ENCODE measurements at regions not wholly inside any gene's neighbourhood (a gene's known extent, or its start where the extent isn't known, plus 50 kb on each side); places are given as distances from the start of the nearest gene placed in this dataset.

DNA sequence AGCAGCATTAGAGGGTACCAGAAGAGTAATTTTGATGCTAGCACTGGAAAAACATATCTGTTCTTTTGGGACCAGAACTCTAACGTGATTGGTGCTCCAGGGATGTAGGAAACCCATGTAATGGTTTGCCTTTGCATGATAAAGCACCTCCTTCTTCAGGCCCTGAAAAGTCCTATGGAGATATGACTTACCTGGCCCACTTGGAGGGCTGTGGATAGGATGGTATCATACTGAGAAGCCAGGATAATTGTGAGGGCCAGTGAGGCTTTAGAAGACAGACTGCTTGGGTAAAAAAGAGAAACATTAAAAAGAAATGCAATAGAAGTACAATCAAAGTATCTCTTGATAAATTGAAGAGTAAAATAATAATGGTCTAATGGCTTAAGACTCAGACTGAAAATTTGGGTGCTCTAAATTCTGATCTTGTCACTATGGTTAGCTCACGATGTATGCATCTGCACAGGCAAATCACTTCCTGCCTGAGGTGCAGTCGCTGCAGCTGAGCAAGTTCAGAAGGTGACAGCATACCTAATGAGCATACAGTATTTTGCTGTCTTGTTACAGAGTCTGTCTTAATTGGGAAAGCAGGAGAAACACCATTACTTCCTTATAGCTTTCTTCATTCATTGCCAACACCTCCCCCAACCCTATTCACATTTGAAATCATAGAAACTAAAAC, 371.5 kb downstream of the NUP35 start:
- ChIA-PET CTCF (no interaction called here), POLR2A (no interaction called here)
- peaks cover 3% of the 10 kb centered on the region for H3K9me3 Mint-ChIP-seq (ENCODE audit: low read depth)
- DNase-seq (no peak), ATAC-seq (no peak)
- H3K4me1 Mint-ChIP-seq = no peaks in the 10 kb centered on the region
- intact Hi-C loops (cut with DNase I, micrococcal nuclease) = no loop called here
- H3K27ac Mint-ChIP-seq = no peak overlapping the region
- no peaks in the 10 kb centered on the region for H3K36me3 Mint-ChIP-seq (ENCODE audit: low read depth)
- H3K27me3 Mint-ChIP-seq = no peaks in the 10 kb centered on the region
- H3K4me3 Mint-ChIP-seq = no peak overlapping the region

DNA sequence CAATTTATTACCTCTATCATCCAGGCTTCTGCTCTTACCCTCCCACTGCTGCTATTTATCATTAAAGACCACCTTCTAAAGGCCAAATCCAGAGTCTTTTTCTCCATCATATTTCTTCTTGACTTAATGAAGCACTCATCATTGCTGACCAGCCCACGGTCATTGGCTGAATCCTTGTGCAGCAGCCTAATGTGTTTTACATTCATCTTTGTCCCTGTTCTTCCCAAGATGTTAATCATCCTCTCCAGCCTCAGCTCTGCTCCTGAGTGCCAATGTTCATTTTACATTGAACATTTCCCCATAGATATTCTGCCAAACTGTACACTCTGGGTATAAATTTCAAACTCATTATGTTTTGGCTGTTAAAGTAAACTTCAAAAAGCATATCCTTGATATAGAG, 373.6 kb downstream of the NUP35 start:
- Mint-ChIP-seq H3K36me3 (ENCODE audit: low read depth) (no peaks in the 10 kb centered on the region), H3K27me3 (no peaks in the 10 kb centered on the region), H3K4me1 (no peaks in the 10 kb centered on the region), H3K9me3 (ENCODE audit: low read depth) (peaks cover 6% of the 10 kb centered on the region), H3K4me3 (no peak overlapping the region), H3K27ac (no peak overlapping the region)
- POLR2A ChIA-PET = no interaction called here
- DNase-seq = no peak
- no peak for ATAC-seq
- intact Hi-C loops (cut with DNase I, micrococcal nuclease) = no loop called here
- CTCF ChIA-PET = no interaction called here

DNA sequence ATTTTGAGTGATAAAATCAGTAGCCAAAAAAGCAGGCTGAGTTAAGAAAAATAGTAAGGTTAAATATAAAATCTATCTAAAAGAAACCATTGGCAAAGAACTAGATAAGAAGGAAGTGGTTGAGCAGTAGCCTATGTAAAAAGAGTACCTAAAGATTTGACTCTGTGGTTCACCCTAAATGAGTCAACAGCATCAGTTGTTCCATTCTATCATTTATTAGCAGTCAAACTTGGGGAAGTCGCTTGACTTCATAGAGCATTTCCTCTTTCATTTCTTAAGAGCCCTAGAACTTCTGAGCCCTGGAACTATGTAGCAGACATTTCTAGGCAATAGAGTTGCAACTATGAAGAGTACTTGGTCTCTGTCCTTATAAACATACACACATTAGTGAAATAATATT, 381.7 kb downstream of the NUP35 start:
- ChIA-PET CTCF (no interaction called here), POLR2A (no interaction called here)
- no peak overlapping the region for H3K27ac Mint-ChIP-seq
- H3K27me3 Mint-ChIP-seq = no peaks in the 10 kb centered on the region
- DNase-seq = no peak
- peaks cover 31% of the 10 kb centered on the region for H3K9me3 Mint-ChIP-seq (ENCODE audit: low read depth)
- intact Hi-C loops (cut with DNase I, micrococcal nuclease) = no loop called here
- no peak for ATAC-seq
- no peak overlapping the region for H3K4me3 Mint-ChIP-seq
- H3K4me1 Mint-ChIP-seq = no peaks in the 10 kb centered on the region
- H3K36me3 Mint-ChIP-seq (ENCODE audit: low read depth) = no peaks in the 10 kb centered on the region

DNA sequence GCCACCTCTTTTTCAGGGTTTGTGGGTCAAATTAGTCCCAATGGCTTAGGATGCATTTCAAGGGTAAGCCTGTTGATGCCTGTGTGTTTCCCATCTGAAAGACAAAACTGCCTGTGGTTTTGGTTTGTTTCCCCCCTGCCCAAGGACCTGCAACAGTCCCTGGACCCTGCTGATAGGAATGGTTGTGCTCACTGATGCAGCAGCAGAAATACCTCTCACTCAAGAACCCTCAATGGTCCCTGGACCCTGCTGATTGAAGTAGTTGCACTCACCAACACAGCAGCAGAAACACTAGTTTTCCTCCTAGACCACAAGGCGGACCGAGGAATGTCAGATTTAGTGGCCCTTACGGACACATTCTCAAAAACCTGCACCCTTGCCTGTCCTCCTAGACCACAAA, 386.9 kb downstream of the NUP35 start:
- POLR2A ChIA-PET = no interaction called here
- no peaks in the 10 kb centered on the region for H3K27me3 Mint-ChIP-seq
- no peaks in the 10 kb centered on the region for H3K4me1 Mint-ChIP-seq
- peaks cover 18% of the 10 kb centered on the region for H3K9me3 Mint-ChIP-seq (ENCODE audit: low read depth)
- H3K4me3 Mint-ChIP-seq = no peak overlapping the region
- CTCF ChIA-PET = no interaction called here
- DNase-seq (no peak), ATAC-seq (no peak)
- no peak overlapping the region for H3K27ac Mint-ChIP-seq
- no peaks in the 10 kb centered on the region for H3K36me3 Mint-ChIP-seq (ENCODE audit: low read depth)
- intact Hi-C loops (cut with DNase I, micrococcal nuclease) = no loop called here

DNA sequence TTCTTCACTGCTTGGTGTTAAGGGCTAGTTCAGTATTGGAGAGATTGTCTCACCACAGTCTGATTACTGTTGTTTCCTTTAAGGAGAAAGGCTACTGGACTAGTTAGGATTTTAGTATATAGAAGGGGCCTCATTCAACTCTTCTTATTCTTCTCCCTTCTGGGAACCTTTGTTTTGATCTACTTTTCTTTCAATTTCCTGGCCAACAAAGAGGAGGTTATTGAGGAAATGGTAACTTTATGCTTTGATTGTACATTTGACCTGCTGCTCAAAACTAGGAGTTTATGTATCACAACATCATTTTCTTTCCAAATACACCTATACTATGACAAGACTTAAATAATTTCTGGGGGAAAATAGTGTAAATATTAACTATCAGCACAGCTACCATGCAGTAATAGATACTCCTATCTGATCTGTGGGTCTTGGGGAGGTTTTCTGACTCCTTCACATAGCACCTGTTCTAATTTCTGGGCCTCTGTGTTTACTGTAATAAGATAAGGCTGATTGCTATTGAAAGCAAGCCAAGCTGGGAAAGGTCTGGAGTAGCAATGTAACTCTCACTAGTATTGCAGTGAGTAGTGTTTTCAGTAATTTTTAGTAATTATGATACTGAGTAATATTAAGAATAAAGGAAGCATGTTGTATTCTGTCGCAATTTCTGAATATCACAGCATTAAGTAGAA, 395.3 kb downstream of the NUP35 start:
- intact Hi-C loops (cut with DNase I, micrococcal nuclease) = no loop called here
- Mint-ChIP-seq H3K4me1 (no peaks in the 10 kb centered on the region), H3K9me3 (ENCODE audit: low read depth) (peaks cover 6% of the 10 kb centered on the region), H3K27ac (no peak overlapping the region), H3K27me3 (no peaks in the 10 kb centered on the region), H3K4me3 (no peak overlapping the region), H3K36me3 (ENCODE audit: low read depth) (no peaks in the 10 kb centered on the region)
- no peak for DNase-seq
- no peak for ATAC-seq
- ChIA-PET POLR2A (no interaction called here), CTCF (no interaction called here)

DNA sequence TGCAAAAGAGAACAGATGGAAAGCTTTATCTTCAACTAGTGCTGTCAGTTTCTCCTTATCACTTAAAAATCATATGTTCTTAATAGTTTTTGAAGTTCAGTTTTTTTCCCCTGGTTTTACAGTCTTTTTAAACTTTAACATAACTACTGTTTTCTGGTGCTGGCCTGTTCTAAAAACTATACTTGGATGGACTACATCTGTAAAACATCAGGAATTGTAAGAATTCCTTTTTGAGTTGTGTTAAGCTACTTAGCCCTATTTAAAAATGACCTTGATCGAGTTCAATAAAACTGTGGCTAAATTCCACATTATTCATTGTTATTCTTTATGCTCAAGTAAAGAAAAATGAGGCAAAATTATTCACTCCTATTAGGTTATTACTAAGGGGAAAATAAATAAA, 397.7 kb downstream of the NUP35 start:
- Mint-ChIP-seq H3K9me3 (ENCODE audit: low read depth) (peaks cover 6% of the 10 kb centered on the region), H3K4me3 (no peak overlapping the region), H3K27me3 (no peaks in the 10 kb centered on the region), H3K36me3 (ENCODE audit: low read depth) (no peaks in the 10 kb centered on the region), H3K4me1 (no peaks in the 10 kb centered on the region), H3K27ac (no peak overlapping the region)
- ChIA-PET CTCF (no interaction called here), POLR2A (no interaction called here)
- intact Hi-C loops (cut with DNase I, micrococcal nuclease) = no loop called here
- no peak for DNase-seq
- no peak for ATAC-seq

DNA sequence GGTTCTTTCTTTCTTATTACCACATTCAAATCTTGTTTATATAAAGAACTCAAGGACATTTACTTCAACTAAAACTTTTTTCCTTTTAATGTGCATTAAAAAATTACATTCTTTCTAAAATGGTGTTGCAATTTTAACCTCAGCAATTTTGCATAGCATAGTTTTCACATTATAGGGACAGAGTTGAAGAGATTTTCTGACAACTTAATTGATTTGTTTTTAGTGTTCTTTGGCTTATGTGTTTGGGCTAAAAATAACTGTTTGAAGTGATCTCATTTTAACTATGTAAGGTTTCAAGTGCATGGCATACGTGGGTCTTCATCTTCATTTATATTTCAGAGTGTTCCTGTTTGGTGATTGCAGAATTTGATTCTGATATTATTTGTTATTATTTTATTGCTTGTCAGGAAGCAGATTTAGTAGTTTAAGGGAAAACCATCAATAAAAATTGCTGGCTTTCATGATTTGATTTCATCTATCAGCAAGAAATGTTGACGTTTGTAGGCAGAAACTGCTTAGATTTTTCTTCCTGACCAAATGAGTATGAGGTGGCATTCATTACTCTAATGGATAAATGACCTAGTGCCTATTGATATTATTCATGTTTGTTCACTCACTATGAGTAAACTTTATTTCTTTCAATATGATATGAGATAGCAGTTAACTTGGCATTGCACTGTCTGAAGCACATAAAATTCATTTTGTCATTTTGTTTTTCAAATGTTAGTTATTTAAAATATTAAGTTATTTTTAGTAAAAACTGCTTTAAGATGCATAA, 398.4 kb downstream of the NUP35 start:
- no peak for ATAC-seq
- peaks cover 10% of the 10 kb centered on the region for H3K9me3 Mint-ChIP-seq (ENCODE audit: low read depth)
- H3K4me1 Mint-ChIP-seq = no peaks in the 10 kb centered on the region
- CTCF ChIA-PET = no interaction called here
- H3K36me3 Mint-ChIP-seq (ENCODE audit: low read depth) = no peaks in the 10 kb centered on the region
- no peaks in the 10 kb centered on the region for H3K27me3 Mint-ChIP-seq
- DNase-seq = no peak
- H3K27ac Mint-ChIP-seq = no peak overlapping the region
- POLR2A ChIA-PET = no interaction called here
- intact Hi-C loops (cut with DNase I, micrococcal nuclease) = no loop called here
- H3K4me3 Mint-ChIP-seq = no peak overlapping the region

DNA sequence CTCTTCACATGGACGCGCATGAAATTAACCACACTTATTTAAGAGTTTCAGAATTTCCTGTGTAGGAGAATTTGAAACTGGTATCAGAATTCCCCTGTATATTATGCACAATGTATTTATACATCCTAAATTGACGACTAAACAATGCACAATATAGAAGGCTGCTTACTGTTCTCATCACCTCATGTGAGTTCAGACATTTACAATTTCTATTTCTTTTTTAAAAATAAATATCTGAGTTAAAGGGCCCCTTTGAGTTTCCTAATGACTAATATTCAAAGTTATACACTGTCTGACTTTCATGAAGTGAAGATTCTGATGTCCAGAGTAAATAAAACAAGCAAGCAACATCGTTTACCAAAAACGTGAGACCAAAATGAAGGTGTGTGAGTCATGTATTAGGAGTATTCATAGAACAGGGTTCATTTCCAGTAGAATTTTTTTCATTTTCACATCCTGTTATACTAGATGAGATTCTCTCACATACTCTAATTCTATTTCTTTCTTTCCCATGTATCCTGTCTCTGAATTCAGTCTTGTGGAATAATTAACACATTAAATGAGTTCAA, 406.2 kb downstream of the NUP35 start:
- ChIA-PET POLR2A (no interaction called here), CTCF (no interaction called here)
- Mint-ChIP-seq H3K36me3 (ENCODE audit: low read depth) (no peaks in the 10 kb centered on the region), H3K27me3 (no peaks in the 10 kb centered on the region), H3K9me3 (ENCODE audit: low read depth) (peaks cover 12% of the 10 kb centered on the region), H3K4me1 (no peaks in the 10 kb centered on the region), H3K4me3 (no peak overlapping the region), H3K27ac (no peak overlapping the region)
- DNase-seq (no peak), ATAC-seq (no peak)
- intact Hi-C loops (cut with DNase I, micrococcal nuclease) = no loop called here

DNA sequence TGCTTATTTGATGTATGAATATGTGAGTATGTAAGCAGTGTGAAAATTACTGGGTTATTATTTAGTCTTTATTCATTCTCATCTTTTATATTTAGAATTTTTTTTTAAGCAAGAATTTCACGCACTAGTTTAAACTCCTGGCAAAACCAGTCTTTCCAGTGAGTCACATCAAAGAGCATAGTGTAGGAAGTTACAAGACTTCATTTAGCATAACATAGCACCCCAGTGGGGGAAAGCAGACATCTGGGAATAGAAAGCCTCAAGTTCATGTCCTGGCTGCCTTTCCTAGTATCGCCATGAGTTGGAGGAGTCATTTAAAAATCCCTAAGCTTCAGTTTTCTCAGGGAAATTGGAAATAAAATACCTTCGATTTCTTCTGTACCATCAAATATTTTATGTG, 408.3 kb downstream of the NUP35 start:
- no peaks in the 10 kb centered on the region for H3K27me3 Mint-ChIP-seq
- no peak for DNase-seq

DNA sequence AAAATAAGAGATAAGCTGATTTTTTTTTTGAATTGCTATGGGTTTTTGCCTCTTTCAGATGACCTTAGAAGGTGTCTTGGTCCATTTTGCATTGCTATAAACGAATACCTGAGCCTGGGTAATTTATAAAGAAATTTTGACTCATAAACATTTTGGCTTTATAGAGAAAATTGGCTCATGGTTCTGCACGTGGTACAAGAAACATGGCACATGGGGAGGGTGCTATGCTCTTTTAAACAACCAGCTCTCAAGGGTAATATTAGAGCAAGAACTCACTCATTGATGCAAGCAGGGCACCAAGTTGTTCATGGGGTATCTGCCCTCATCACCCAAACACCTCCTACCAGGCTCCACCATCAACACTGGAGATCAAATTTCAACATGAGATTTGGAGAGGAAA, 408.8 kb downstream of the NUP35 start:
- DNase-seq = no peak
- intact Hi-C loops (cut with DNase I, micrococcal nuclease) = no loop called here
- H3K4me1 Mint-ChIP-seq = no peaks in the 10 kb centered on the region
- peaks cover 7% of the 10 kb centered on the region for H3K9me3 Mint-ChIP-seq (ENCODE audit: low read depth)
- no peak overlapping the region for H3K4me3 Mint-ChIP-seq
- no peaks in the 10 kb centered on the region for H3K27me3 Mint-ChIP-seq
- no peak overlapping the region for H3K27ac Mint-ChIP-seq
- ATAC-seq = no peak
- H3K36me3 Mint-ChIP-seq (ENCODE audit: low read depth) = no peaks in the 10 kb centered on the region
- POLR2A ChIA-PET = no interaction called here
- CTCF ChIA-PET = interaction anchor here (0.7 kb wide), 1 partner anchor 281 kb away, joined by 5 read pairs; no protein-coding TSS in a partner anchor

More for the DNA sequence above, 408.3 kb downstream of the NUP35 start:
- Mint-ChIP-seq H3K4me3 (no peak overlapping the region), H3K9me3 (ENCODE audit: low read depth) (peaks cover 10% of the 10 kb centered on the region), H3K36me3 (ENCODE audit: low read depth) (no peaks in the 10 kb centered on the region), H3K27ac (no peak overlapping the region), H3K4me1 (no peaks in the 10 kb centered on the region)
- ATAC-seq = no peak
- ChIA-PET CTCF (interaction anchor here (0.7 kb wide), 1 partner anchor 282 kb away, joined by 5 read pairs; no protein-coding TSS in a partner anchor), POLR2A (no interaction called here)
- intact Hi-C loops (cut with DNase I, micrococcal nuclease) = no loop called here

DNA sequence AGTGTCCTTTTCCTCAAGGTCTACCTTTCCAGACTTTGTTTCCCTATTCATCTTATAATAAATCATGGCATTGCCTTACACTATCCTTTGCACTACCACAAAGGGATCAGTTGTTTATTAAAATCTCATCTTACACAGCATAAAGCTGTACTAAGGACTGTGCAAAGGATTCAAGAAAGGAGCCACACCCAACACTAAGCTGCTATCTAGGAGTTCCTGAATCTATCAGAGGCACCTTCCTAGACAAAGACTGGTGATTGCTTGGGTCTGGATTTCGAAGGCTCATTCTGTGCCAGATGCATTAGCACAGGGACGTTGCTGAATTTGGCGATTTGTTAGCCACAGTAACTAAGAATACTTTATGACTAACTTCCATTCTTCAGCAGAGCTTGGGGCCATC, 412.0 kb downstream of the NUP35 start:
- intact Hi-C loops (cut with DNase I, micrococcal nuclease) = no loop called here
- ChIA-PET POLR2A (no interaction called here), CTCF (no interaction called here)
- H3K4me1 Mint-ChIP-seq = no peaks in the 10 kb centered on the region
- H3K4me3 Mint-ChIP-seq = no peak overlapping the region
- H3K36me3 Mint-ChIP-seq (ENCODE audit: low read depth) = no peaks in the 10 kb centered on the region
- H3K27ac Mint-ChIP-seq = no peak overlapping the region
- no peaks in the 10 kb centered on the region for H3K27me3 Mint-ChIP-seq
- no peak for DNase-seq
- ATAC-seq = no peak
- no peaks in the 10 kb centered on the region for H3K9me3 Mint-ChIP-seq (ENCODE audit: low read depth)

DNA sequence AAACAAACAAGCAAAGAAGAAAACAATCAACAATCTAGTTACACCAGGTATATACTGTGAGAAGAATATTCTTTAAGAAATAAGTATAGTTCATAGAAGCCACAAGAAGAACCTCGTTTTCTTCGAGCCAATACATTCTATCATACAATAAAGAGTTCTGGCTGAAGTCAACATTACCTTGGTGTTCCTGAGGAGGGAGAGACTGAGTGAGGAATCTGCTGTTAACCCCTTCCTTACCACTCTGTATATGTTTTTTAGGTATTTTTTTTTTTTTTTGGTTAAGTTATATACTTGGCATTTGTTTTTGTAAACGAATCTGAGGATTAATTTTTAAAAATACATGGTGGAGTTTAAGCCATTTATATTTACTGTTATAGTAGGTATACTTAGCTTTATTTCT, 412.5 kb downstream of the NUP35 start:
- Mint-ChIP-seq H3K4me3 (no peak overlapping the region), H3K27me3 (no peaks in the 10 kb centered on the region), H3K36me3 (ENCODE audit: low read depth) (no peaks in the 10 kb centered on the region), H3K4me1 (no peaks in the 10 kb centered on the region), H3K27ac (no peak overlapping the region), H3K9me3 (ENCODE audit: low read depth) (no peaks in the 10 kb centered on the region)
- DNase-seq (no peak), ATAC-seq (no peak)
- intact Hi-C loops (cut with DNase I, micrococcal nuclease) = no loop called here
- ChIA-PET POLR2A (no interaction called here), CTCF (no interaction called here)

Data from activated CD4-positive, alpha-beta T cell treated with anti-CD3 and anti-CD28 coated beads for 36 hours (primary cell).